K562 (cell line): ENCODE measurements at regions not wholly inside any gene's neighbourhood (a gene's known extent, or its start where the extent isn't known, plus 50 kb on each side); places are given as distances from the start of the nearest gene placed in this dataset.

Experiments used
- ATAC-seq: fragments of 200-7000 bp; cut with Tn5 transposase; 3 replicates; pipeline ENCODE4 v1.9.1; 2020; ENCODE audit warnings: moderate library complexity
- BruUV-seq: library from RNA; stranded (reverse); fragments of 400-500 nt; replicated peaks from 2 replicates; lab custom pipeline; 2021; lab: Mats Ljungman, UMichigan
- CTCF ChIA-PET: fragments of 300-600 bp; formaldehyde crosslinking; extraction: SDS; loops from one replicate; lab custom pipeline; 2021; ENCODE audit warnings: low intra/inter-chr PET ratio; lab: Yijun Ruan, JAX
- POLR2A ChIA-PET: fragments of 300-600, 350-650 bp; sonication (Branson Sonifier 250); formaldehyde crosslinking; extraction: SDS; loops from one replicate; lab custom pipeline; 2021; ENCODE audit warnings: antibody characterized with exemption, inconsistent platforms; lab: Yijun Ruan, JAX
- DNase-seq, 4 experiments: peaks; one replicate each; pipeline versions ENCODE4 v3.0.0 to v3.0.0-alpha.2; 2011 to 2018; ENCODE audit warnings: low spot score in 3 of 4, mixed read lengths in 3 of 4; ENCODE audit errors: extremely low read depth in 1 of 4
- FAIRE-seq: peaks from 2 replicates; lab custom pipeline; 2011; peaks lifted over from hg19 to GRCh38; lab: Jason Lieb, UNC
- H2AFZ ChIP-seq: 2 replicates; pipeline ENCODE4 v1.6.0; 2011; ENCODE audit warnings: low read depth, low read length, control low read depth, inconsistent platforms
- H3K27ac ChIP-seq: fragments of 200-600 bp; 3 replicates; pipeline ENCODE4 v1.8.0; 2011; ENCODE audit warnings: low read depth, mild to moderate bottlenecking, control low read depth, inconsistent platforms, low read length, moderate library complexity, mixed read lengths; ENCODE audit errors: extremely low read depth
- H3K27me3 ChIP-seq, 2 experiments: fragments of 300-600 bp in 1 of 2; 2 replicates in 1 of 2; 3 replicates in 1 of 2; pipeline versions ENCODE4 v1.6.0 to v1.8.0; 2011; ENCODE audit warnings: inconsistent platforms in 2 of 2, low read length in 2 of 2, mild to moderate bottlenecking in 1 of 2, mixed read lengths in 1 of 2, moderate library complexity in 1 of 2; ENCODE audit not compliant: control insufficient read depth in 2 of 2, insufficient read depth in 2 of 2
- H3K36me3 ChIP-seq: fragments of 300-600 bp; 3 replicates; pipeline ENCODE4 v1.8.0; 2011; ENCODE audit warnings: mild to moderate bottlenecking, low read length, inconsistent platforms; ENCODE audit not compliant: control insufficient read depth, insufficient read depth
- H3K4me1 ChIP-seq, 2 experiments: fragments of 200-600 bp in 1 of 2; replicated peaks in 1 of 2; 2 replicates in 1 of 2; 3 replicates in 1 of 2; pipeline versions ENCODE4 v1.5.1 to v1.8.0; 2011; ENCODE audit warnings: inconsistent platforms in 2 of 2, low read length in 2 of 2, mild to moderate bottlenecking in 1 of 2, mixed read lengths in 1 of 2, moderate library complexity in 1 of 2; ENCODE audit not compliant: control insufficient read depth in 2 of 2, insufficient read depth in 2 of 2
- H3K4me2 ChIP-seq: 2 replicates; pipeline ENCODE4 v1.6.1; 2011; ENCODE audit warnings: low read length, control low read depth, inconsistent platforms, mixed read lengths; ENCODE audit not compliant: insufficient read depth
- H3K4me3 ChIP-seq: fragments of 200-600 bp; sonication (generic), shearing (Covaris generic); 2 replicates; pipeline ENCODE4 v1.5.1; 2016; ENCODE audit warnings: control low read depth, inconsistent platforms
- H3K79me2 ChIP-seq: fragments of 200-600 bp; 3 replicates; pipeline ENCODE4 v1.8.0; 2011; ENCODE audit warnings: low read length, inconsistent platforms; ENCODE audit not compliant: control insufficient read depth, insufficient read depth
- H3K9ac ChIP-seq, 2 experiments: 2 replicates each; pipeline versions ENCODE4 v1.6.0 to v1.6.1; 2011; ENCODE audit warnings: low read depth in 2 of 2, low read length in 2 of 2, control low read depth in 1 of 2, inconsistent platforms in 1 of 2, mild to moderate bottlenecking in 1 of 2, mixed read lengths in 1 of 2; ENCODE audit not compliant: insufficient read depth in 1 of 2
- H3K9me1 ChIP-seq: one replicate; pipeline ENCODE4 v1.6.0; 2011; ENCODE audit warnings: inconsistent platforms, mild to moderate bottlenecking, low read length, moderate library complexity; ENCODE audit not compliant: control insufficient read depth, insufficient read depth
- H3K9me3 ChIP-seq: replicated peaks from 2 replicates; pipeline ENCODE4 v1.5.1; 2011; ENCODE audit warnings: low read depth, low read length, inconsistent platforms; ENCODE audit not compliant: control insufficient read depth, insufficient read depth
- H4K20me1 ChIP-seq: replicated peaks from 2 replicates; pipeline ENCODE4 v1.6.1; 2011; ENCODE audit warnings: low read length, inconsistent platforms, mixed read lengths; ENCODE audit not compliant: control insufficient read depth, insufficient read depth
- HINFP ChIP-seq: fragments of 450-650 bp; conservative IDR thresholded peaks from 2 replicates; pipeline ENCODE4 v1.6.1; 2016; ENCODE audit warnings: missing genetic modification characterization, low read depth, mild to moderate bottlenecking, control low read depth, missing compliant biosample characterization
- HMGXB4 ChIP-seq: sonication (generic); formaldehyde crosslinking; IDR thresholded peaks from 2 replicates; pipeline ENCODE4 v1.8.1; 2023; ENCODE audit warnings: mild to moderate bottlenecking, missing genetic modification reagents
- NEUROD1 ChIP-seq: fragments of 150-350 bp; IDR thresholded peaks from 2 replicates; pipeline ENCODE4 v1.6.1; 2014; ENCODE audit warnings: borderline replicate concordance, low read length, low read depth; ENCODE audit not compliant: partially characterized antibody
- SNAPC5 ChIP-seq: fragments of 250-450 bp; sonication (Bioruptor Pico); IDR thresholded peaks from 2 replicates; pipeline ENCODE4 v1.8.0; 2021; ENCODE audit warnings: moderate library complexity, mild to moderate bottlenecking, inconsistent platforms
- ZNF384 ChIP-seq: IDR thresholded peaks from 2 replicates; pipeline ENCODE4 v1.6.1; 2012; ENCODE audit warnings: low read depth, low read length, improper control_type of control experiment
- ZNF592 ChIP-seq: fragments of 450-650 bp; IDR thresholded peaks from 2 replicates; pipeline ENCODE4 v1.6.1; 2017; ENCODE audit warnings: antibody characterized with exemption, mild to moderate bottlenecking
- ZNF644 ChIP-seq: fragments of 200-800 bp; sonication (Bioruptor generic); IDR thresholded peaks from 2 replicates; pipeline ENCODE4 v1.6.1; 2016; ENCODE audit warnings: low read depth, missing genetic modification characterization, missing compliant biosample characterization
- WGBS: fragments of 100-300 bp; shearing (Covaris generic); methylation state at CpG from one replicate; pipeline ENCODE4 v1.1.6; 2016; ENCODE audit warnings: low coverage, mixed read lengths; ENCODE audit not compliant: insufficient coverage; ENCODE audit errors: missing lambda C conversion rate; 5-methylcytosine and 5-hydroxymethylcytosine counted together
- in situ Hi-C: fragments of 300-500 bp; cut with MboI; formaldehyde crosslinking; loops from 4 replicates; pipeline ENCODE4 v1.15.0; 2018; ENCODE audit warnings: inconsistent platforms, mixed read lengths
- intact Hi-C: fragments of 100-400 bp; cut with micrococcal nuclease; formaldehyde crosslinking; loops from 2 replicates; pipeline ENCODE4 v1.14.2; 2022

GRCh38 chr11:28657378-28658030 is 549.3 kb downstream of the METTL15 start:
- peak; percentile 32 for FAIRE-seq
- H3K9ac ChIP-seq, result no peak overlapping the region
- H3K79me2 ChIP-seq, result no peaks in the 10 kb centered on the region
- intact Hi-C loops, result no loop called here
- in situ Hi-C loops, result no loop called here
- no peaks in the 10 kb centered on the region for H3K4me1 ChIP-seq
- H3K27me3 ChIP-seq, result no peaks in the 10 kb centered on the region
- 0% methylated on average over 5 of the region's 5 CpGs for WGBS
- no peak overlapping the region for H3K4me3 ChIP-seq
- TF ChIP-seq ZNF644 (no peak), HMGXB4 (CRISPR knock-in tag) (no peak)
- ATAC-seq, result no peak
- H3K9me3 ChIP-seq, result no peaks in the 10 kb centered on the region
- H3K36me3 ChIP-seq, result no peaks in the 10 kb centered on the region
- ChIA-PET POLR2A (no interaction called here), CTCF (no interaction called here)
- no TSS peak for BruUV-seq
- no peak overlapping the region for H3K27ac ChIP-seq
- no peak overlapping the region for H2AFZ ChIP-seq
- DNase-seq, result no peak
- H3K4me2 ChIP-seq, result no peak overlapping the region
- H4K20me1 ChIP-seq, result no peaks in the 10 kb centered on the region
- H3K9me1 ChIP-seq, result no peaks in the 10 kb centered on the region

- no peaks in the 10 kb centered on the region for H3K27me3 ChIP-seq
- CTCF ChIA-PET, result no interaction called here
- no peaks in the 10 kb centered on the region for H3K79me2 ChIP-seq
- H3K9me3 ChIP-seq, result no peaks in the 10 kb centered on the region
- no TSS peak for BruUV-seq
- no peaks in the 10 kb centered on the region for H3K36me3 ChIP-seq
- no peaks in the 10 kb centered on the region for H3K9me1 ChIP-seq
- no peak overlapping the region for H3K4me3 ChIP-seq
- intact Hi-C loops (no loop called here), in situ Hi-C loops (no loop called here)
- ATAC-seq, result no peak
- 0% methylated on average over 3 of the region's 3 CpGs for WGBS
- no peak overlapping the region for H2AFZ ChIP-seq
- no peaks in the 10 kb centered on the region for H4K20me1 ChIP-seq
- no peak for DNase-seq
- no peak overlapping the region for H3K4me2 ChIP-seq
- POLR2A ChIA-PET, result no interaction called here
- no peak for FAIRE-seq
- H3K27ac ChIP-seq, result no peak overlapping the region
- H3K9ac ChIP-seq, result no peak overlapping the region
- no peaks in the 10 kb centered on the region for H3K4me1 ChIP-seq
- TF ChIP-seq ZNF592 (no peak), SNAPC5 (CRISPR knock-in tag) (no peak), HINFP (no peak), ZNF384 (no peak), NEUROD1 (no peak)
Measured at GRCh38 chr11:28654191-28654590, 546.0 kb downstream of the METTL15 start.
